IPS-11a (cell line): ENCODE measurements at regions not wholly inside any gene's neighbourhood (a gene's known extent, or its start where the extent isn't known, plus 50 kb on each side); places are given as distances from the start of the nearest gene placed in this dataset.

Experiments used
- H3K4me3 ChIP-seq: one replicate; pipeline ENCODE4 v1.5.1; 2013; ENCODE audit warnings: low read depth, low read length, control low read depth

DNA sequence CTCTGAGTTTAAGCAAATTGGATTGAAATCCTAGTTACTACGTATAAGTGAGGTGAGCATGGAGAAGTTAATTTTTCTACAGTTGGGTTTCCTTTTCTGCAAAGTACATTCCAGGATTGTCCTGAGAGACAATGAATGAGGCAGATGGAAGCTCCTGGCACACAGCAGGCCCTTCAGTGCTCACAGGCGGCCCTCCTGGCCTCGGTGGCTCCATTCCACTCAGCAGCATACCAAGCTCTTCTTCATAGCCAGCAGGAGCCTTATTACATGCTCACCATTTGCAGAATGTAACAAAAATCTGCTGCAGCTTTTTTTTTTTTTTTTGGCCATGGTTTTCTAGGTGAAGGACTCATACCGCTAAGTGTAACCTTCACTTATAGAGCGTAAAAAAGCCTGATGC, 113.2 kb upstream of the FAM9B start:
- H3K4me3 ChIP-seq = no peak overlapping the region

- no peak overlapping the region for H3K4me3 ChIP-seq
Measured at GRCh38 chrX:9147726-9148125, 113.8 kb upstream of the FAM9B start.

DNA sequence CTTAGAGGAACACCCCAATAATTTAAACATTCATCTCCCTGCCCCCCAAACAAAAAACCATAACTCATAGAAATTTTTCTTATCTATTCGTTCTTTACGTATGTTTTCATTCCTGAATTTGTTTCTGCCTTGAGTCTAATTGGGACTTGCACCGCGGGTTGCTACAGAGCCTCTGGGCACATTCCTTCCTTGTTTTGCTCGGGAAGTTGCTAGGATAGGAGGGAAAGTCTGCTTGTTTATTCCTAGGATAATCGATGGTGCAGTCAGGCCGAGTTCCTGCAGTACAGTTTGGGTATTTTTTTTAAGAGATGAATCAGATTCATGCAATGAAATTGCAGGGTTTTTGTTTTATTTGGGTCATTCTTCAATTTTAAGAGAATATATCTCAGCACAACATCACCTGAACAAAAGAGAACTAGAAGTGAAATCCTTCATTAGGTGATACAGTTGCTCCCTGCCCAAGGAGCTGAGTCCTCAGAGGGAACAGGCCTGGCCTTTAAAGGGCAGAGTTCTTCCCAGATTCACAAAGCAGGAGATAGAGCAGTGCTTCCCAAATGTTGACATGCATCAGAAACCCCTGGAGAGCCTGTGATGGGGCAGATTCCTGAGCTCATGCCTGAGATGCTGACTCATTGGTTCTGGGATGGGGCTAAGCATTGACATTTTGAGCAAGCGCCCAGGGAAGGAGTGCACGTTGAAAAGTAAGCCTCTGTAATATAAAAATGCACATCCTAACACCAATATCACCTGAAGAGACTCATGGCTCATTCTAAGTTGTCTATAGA, 114.9 kb upstream of the FAM9B start:
- no peak overlapping the region for H3K4me3 ChIP-seq

- no peak overlapping the region for H3K4me3 ChIP-seq
Measured at GRCh38 chrX:9149501-9150245, 115.7 kb upstream of the FAM9B start.

DNA sequence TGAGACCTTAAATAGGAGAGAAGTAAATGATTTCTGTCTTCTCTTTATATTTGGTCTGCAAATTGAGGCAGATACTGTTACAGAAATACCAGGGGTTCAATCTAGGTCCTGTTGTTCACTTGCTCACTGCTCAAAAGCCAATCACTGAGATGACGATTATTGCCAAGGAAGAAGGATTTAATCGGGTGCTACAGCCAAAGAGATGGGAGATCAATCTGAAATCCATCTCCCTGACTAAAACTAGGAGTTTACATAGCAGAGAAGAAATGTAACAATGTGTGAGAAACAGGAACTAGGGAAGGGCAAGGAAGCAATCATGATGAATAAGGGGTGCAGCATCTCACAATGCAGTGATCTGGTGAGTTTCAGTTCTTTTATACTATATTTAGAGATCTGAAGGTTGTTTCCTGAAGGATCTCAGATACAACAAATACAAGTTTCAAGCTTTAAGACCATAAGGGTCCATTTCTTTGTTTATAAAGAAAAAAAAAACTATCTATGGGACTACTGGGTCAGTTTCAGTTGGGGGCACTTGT, 117.9 kb upstream of the FAM9B start:
- H3K4me3 ChIP-seq = no peak overlapping the region

GRCh38 chrX:9153300-9153699, 119.4 kb upstream of the FAM9B start:
- no peak overlapping the region for H3K4me3 ChIP-seq

- no peak overlapping the region for H3K4me3 ChIP-seq
Measured at GRCh38 chrX:9158611-9159010, 124.7 kb upstream of the FAM9B start.

DNA sequence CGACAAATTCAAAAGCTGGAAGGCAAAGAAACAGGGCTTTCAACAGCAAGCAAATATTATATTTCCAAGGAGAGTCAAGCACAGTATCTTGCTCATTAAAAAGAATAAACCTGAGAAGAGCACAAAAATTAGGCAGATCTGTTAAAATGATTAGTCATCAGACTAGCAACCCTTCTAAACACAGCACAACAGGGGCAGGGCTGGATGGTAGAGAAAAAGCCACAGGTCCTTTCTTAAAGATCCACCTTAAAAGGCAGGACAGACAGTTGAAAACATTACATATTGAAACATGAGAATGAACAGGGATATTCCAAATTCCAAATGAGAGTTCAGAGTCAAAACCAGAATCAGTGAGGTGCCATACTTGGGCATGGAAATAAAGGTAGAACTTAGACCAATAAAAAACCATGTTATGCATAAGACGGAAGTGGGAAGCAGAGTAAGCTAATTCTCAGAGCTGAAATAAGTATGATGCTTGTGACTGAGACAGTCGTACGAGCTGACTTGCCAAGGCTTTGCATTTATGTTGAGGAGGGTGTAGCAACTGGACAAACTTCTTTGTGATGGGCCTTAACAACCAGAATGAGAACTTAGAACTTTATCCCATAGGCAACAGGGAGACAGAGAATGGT, 126.9 kb upstream of the FAM9B start:
- H3K4me3 ChIP-seq = no peak overlapping the region

DNA sequence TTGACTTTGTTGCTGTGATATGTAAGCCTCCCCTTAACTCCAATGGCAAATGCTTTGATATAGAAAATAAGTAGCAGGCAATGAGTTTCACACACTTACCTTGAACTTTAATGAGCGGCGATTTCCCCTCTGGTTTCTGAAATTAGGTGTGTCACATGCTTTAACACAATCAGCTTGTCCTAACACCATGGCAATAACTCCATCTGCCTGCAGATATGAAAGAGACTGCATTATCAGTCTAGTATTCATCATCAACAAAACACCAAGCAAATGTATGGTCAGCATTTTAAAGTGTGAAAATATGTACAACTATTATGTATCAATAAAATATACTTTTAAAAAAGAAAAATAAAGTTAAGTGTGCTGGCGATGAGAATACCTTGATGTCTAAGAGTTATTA, 128.8 kb upstream of the FAM9B start:
- no peak overlapping the region for H3K4me3 ChIP-seq

GRCh38 chrX:9163214-9163709, 129.3 kb upstream of the FAM9B start:
- H3K4me3 ChIP-seq = no peak overlapping the region

- no peak overlapping the region for H3K4me3 ChIP-seq
Measured at GRCh38 chrX:9164086-9164485, 130.2 kb upstream of the FAM9B start.

GRCh38 chrX:9164533-9165426, 130.9 kb upstream of the FAM9B start:
- H3K4me3 ChIP-seq = no peak overlapping the region

GRCh38 chrX:9166584-9166944, 132.6 kb upstream of the FAM9B start:
- no peak overlapping the region for H3K4me3 ChIP-seq

DNA sequence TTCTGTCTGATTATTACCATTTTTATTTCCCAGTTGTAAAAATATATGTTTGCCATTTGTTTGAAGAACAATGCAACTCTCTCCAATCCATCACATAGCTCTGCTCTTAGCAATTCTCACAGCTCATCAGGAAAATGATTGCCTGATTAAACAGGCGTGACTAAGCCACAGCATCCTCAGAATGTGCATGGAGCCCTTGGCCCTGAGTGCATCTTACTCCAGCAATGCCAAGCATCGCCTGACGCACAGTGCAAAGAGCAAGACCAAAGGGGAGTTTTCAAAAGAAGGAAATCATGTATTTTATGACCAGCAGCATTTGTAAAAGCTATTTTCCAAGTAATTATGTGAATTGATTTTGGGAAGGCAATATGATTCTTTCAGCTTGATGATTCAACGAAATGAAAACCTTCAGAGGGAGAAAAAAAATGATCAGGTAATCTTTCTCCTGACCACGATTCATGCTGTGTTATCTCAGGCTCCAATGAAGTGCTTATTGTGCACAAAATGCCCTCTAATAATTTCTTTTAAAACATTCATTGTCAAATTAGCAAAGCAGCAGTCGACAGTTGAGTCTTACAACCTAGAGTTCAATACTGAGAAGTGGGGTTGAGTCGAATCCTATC, 138.0 kb upstream of the FAM9B start:
- no peak overlapping the region for H3K4me3 ChIP-seq

DNA sequence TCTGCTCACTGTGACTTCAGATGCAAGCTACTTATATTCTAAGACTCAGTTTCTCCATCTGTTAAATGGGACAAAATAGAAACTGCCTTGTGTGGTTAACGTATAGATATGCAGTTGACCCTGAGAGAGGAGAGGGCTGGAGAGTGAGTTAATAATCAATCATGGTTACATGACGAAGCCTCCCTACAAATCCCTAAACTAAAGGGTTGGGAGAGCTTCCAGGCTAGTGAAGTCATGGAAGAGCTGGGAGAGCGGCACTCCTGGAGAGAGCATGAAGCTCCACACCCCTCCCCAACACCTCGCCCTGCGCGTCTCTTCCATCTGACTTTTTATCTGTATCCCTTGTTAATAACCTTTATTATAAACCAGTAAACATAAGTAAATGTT, 138.5 kb upstream of the FAM9B start:
- no peak overlapping the region for H3K4me3 ChIP-seq

DNA sequence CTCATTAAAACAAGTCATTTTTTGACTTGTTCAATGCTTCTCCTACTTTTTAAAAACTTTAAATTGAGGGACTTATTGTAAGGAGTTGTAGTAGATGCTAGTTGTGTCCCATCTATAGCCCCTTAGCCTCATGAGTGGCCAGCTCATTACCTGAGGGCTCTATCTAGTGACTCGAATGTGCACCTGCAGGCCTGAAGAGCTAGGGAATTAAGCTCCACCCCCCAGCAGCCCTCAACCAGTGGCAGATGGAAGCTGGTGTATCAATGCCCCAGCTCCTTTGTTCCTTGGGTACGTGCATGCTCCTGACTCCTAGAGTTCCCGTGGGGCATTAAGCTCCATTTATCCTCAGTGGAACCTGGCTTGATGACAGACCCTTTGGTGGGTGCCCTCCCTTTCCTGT, 146.7 kb upstream of the FAM9B start:
- H3K4me3 ChIP-seq = no peak overlapping the region

GRCh38 chrX:9182041-9182440, 148.1 kb upstream of the FAM9B start:
- H3K4me3 ChIP-seq = no peak overlapping the region

DNA sequence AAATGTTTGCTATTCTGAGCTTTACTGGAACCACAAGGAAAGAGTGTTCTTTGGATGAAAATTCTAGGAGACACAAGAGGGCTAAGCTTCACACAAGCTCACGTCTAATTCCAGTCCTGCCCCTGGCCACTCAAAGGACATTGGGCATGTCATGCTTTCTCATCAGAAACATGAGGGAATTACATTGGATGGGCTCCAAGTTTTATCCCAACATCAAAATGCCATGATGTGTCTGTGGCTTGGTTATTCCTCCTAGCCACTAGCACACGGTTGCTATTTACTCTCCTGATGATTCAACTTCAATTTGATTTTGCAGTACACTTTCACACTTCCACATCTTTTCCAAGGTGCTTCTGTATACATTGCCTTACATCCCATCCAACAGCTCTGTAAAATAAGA, 149.6 kb upstream of the FAM9B start:
- H3K4me3 ChIP-seq = no peak overlapping the region

- no peak overlapping the region for H3K4me3 ChIP-seq
Measured at GRCh38 chrX:9184211-9184610, 150.3 kb upstream of the FAM9B start.

DNA sequence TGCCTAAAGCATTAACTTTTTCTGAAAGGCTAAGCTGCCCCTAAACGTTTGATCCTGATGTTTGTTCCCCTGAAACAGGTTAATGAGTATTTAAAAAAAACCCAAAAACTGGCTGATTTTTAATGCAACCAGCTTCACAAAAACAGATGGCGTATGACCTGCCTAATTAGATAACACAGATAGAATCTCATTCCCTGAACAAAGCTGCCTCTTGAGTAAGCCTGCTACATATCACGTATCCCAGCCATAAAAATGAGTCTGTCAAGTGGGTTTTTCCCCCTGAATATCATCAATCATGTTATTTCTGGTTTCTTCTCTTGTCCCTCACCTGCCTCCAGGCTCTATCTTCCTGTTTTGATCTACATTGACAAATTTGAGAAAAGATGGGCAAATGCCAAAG, 154.2 kb upstream of the FAM9B start:
- H3K4me3 ChIP-seq = no peak overlapping the region
